Lung (tissue), 11 donors: ENCODE measurements at regions not wholly inside any gene's neighbourhood (a gene's known extent, or its start where the extent isn't known, plus 50 kb on each side); places are given as distances from the start of the nearest gene placed in this dataset.

Source experiments
- ATAC-seq: fragments of 200-7000 bp; cut with Tn5 transposase; one replicate; pipeline ENCODE4 v1.9.1; 2020; ENCODE audit warnings: moderate number of reproducible peaks; ENCODE audit not compliant: insufficient read depth, low FRiP score
- DNase-seq, 3 donors: peaks; one replicate each; pipeline ENCODE4 v3.0.0-alpha.2; 2013 to 2017
- H3K27ac ChIP-seq, 2 donors: one replicate each; pipeline ENCODE4 v1.5.1; 2013; ENCODE audit warnings: mild to moderate bottlenecking in 2 of 2, moderate library complexity in 2 of 2, control low read depth in 1 of 2, inconsistent platforms in 1 of 2, low read depth in 1 of 2, low read length in 1 of 2
- H3K27me3 ChIP-seq, 3 donors: one replicate each; pipeline ENCODE4 v1.5.1; 2013; ENCODE audit warnings: low read length in 2 of 3; ENCODE audit not compliant: control insufficient read depth in 3 of 3, insufficient read depth in 3 of 3
- H3K36me3 ChIP-seq, 4 donors: one replicate each; pipeline ENCODE4 v1.5.1; 2013; ENCODE audit warnings: low read length in 4 of 4, mild to moderate bottlenecking in 1 of 4, moderate library complexity in 1 of 4; ENCODE audit not compliant: control insufficient read depth in 4 of 4, insufficient read depth in 4 of 4
- H3K4me1 ChIP-seq, 5 donors: one replicate each; pipeline ENCODE4 v1.5.1; 2013; ENCODE audit warnings: low read length in 5 of 5, mild to moderate bottlenecking in 2 of 5, moderate library complexity in 1 of 5; ENCODE audit not compliant: control insufficient read depth in 5 of 5, insufficient read depth in 5 of 5
- H3K4me3 ChIP-seq: one replicate; pipeline ENCODE4 v1.5.1; 2013; ENCODE audit warnings: mild to moderate bottlenecking, control low read depth, moderate library complexity
- H3K9ac ChIP-seq, 2 donors: one replicate each; pipeline ENCODE4 v1.5.1; 2013; ENCODE audit warnings: low read length in 2 of 2, control low read depth in 1 of 2; ENCODE audit not compliant: insufficient read depth in 1 of 2
- H3K9me3 ChIP-seq, 4 donors: one replicate each; pipeline ENCODE4 v1.5.1; 2013; ENCODE audit warnings: low read length in 3 of 4, mild to moderate bottlenecking in 1 of 4, moderate library complexity in 1 of 4; ENCODE audit not compliant: control insufficient read depth in 4 of 4, insufficient read depth in 3 of 4
- CTCF ChIP-seq: IDR thresholded peaks from 2 replicates; pipeline ENCODE4 v1.5.1; 2012; ENCODE audit warnings: mild to moderate bottlenecking; ENCODE audit errors: control extremely low read depth, extremely low read depth
- WGBS, 2 donors: extraction: QIAGEN DNeasy Blood & Tissue Kit; methylation state at CpG; one replicate each; pipeline ENCODE4 v1.1.7; 2013; 5-methylcytosine and 5-hydroxymethylcytosine counted together
- donor health status: control.
- donor health status: control.
- donor health status: Bipolar disorder and iron deficiency.
- donor health status: healthy.
- donor health status: DM: yes; HTN: yes; CAD: no.

GRCh38 chr9:93874242-93874641 is 80.9 kb downstream of the BARX1 start:
- Histone ChIP-seq H3K27ac (no peak overlapping the region), H3K27me3 (no peaks in the 10 kb centered on the region), H3K9me3 (peaks cover 0 to 11% (median 8%) of the 10 kb centered on the region in 4 donors), H3K4me1 (no peaks in the 10 kb centered on the region), H3K9ac (no peak overlapping the region), H3K4me3 (no peak overlapping the region), H3K36me3 (no peaks in the 10 kb centered on the region)
- no peak for ATAC-seq
- TF ChIP-seq CTCF = no peak
- DNase-seq = no peak

GRCh38 chr9:93871286-93871685 is 83.9 kb downstream of the BARX1 start:
- Histone ChIP-seq H3K36me3 (no peaks in the 10 kb centered on the region), H3K27me3 (no peaks in the 10 kb centered on the region), H3K9ac (no peak overlapping the region), H3K4me1 (no peaks in the 10 kb centered on the region), H3K4me3 (no peak overlapping the region), H3K27ac (no peak overlapping the region), H3K9me3 (peaks cover 0 to 11% (median 8%) of the 10 kb centered on the region in 4 donors)
- ATAC-seq (no peak), DNase-seq (no peak)
- no peak for TF ChIP-seq CTCF
- WGBS, 2 donors = 85 to 86% methylated on average over 4 of the region's 4 CpGs

- 82% methylated on average over 8 of the region's 8 CpGs for WGBS, 2 donors
- TF ChIP-seq CTCF = no peak
- Histone ChIP-seq H3K9ac (no peak overlapping the region), H3K36me3 (no peaks in the 10 kb centered on the region), H3K27ac (no peak overlapping the region), H3K4me1 (no peaks in the 10 kb centered on the region), H3K27me3 (no peaks in the 10 kb centered on the region), H3K9me3 (peaks cover 0 to 12% (median 5%) of the 10 kb centered on the region in 4 donors), H3K4me3 (no peak overlapping the region)
- no peak for ATAC-seq
- no peak for DNase-seq
Measured at GRCh38 chr9:93869863-93870262, 85.3 kb downstream of the BARX1 start.

GRCh38 chr9:93869088-93869487 is 86.1 kb downstream of the BARX1 start:
- ATAC-seq (no peak), DNase-seq (no peak)
- Histone ChIP-seq H3K27ac (no peak overlapping the region), H3K4me3 (no peak overlapping the region), H3K36me3 (no peaks in the 10 kb centered on the region), H3K4me1 (no peaks in the 10 kb centered on the region), H3K27me3 (no peaks in the 10 kb centered on the region), H3K9ac (no peak overlapping the region), H3K9me3 (peaks cover 0 to 7% (median 0%) of the 10 kb centered on the region in 4 donors)
- TF ChIP-seq CTCF = no peak
- WGBS, 2 donors = 71 to 86% methylated on average over 5 of the region's 5 CpGs
